CD1c-positive myeloid dendritic cell (primary cell): ENCODE measurements at regions not wholly inside any gene's neighbourhood (a gene's known extent, or its start where the extent isn't known, plus 50 kb on each side); places are given as distances from the start of the nearest gene placed in this dataset.

Experiments used
- DNase-seq: peaks from one replicate; pipeline ENCODE4 v3.0.0-alpha.2; 2016; ENCODE audit errors: extremely low spot score

DNA sequence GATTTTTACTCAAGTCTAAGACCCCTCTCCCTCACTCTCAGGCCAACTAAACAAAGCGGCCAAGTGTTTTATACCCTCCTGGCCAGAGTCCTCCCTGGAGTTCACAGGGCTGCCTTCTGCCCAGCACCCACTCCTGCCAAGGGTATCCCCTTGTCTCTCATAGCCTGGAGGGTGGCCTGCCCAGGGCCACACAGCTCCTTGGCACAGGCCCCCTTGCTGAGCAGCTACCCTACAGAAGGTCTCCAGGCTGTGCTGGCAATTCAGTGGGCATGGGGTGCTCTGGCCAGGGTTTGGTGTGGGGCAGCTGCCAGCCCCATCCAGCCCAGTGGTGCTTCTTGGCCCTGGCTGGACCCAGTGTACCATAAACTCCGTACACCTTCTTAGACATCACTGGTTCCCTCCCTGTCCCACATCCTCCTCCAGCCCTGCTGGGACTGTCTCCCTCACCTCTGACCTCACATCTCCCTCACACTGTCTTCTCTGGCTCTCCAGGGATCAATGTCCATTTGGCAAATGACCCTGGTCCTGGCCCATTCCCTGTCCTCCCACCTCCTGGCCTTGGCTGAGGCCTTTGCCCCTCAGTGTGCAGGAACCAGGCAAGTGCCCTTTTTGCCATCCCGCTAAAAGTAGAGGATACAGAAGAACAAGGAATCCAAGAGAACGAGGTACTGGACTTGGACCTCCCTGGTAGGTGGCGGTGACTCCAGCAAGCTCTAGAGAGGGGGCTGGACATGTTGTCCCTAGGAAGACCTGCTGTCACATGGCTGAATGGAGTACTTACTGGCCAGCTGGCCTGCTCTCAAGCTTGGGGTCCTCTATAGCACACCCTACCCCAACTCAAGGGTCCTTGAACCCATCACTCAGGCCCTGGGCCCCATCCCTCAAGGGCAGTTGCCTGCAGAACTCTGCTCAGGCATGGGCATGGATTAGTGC is 50.0 kb upstream of the TRPM1 start:
- no peak for DNase-seq

DNA sequence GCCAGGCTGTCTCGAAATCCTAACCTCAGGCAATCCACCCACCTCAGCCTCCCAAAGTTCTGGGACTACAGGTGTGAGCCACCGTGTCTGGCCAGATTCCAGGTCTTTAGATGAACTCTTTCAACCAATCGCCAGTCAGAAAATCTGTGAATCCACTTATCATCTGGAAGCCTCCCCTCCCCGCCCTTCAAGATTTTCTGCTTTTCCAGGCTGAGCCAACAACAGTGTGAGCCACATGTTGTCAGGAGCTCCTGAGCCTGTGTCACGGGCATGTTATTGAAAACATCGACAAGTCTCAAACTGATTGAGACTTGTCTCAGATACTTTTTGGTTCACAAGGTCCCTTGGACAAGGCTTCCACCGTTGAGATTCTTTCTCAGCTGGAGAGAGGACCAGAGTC is 52.0 kb upstream of the TRPM1 start:
- no peak for DNase-seq

GRCh38 chr15:31155151-31155550 is 53.6 kb upstream of the TRPM1 start:
- no peak for DNase-seq

GRCh38 chr15:31156226-31156625 is 54.7 kb upstream of the TRPM1 start:
- DNase-seq, result no peak

- DNase-seq, result no peak
These were observed 55.3 kb upstream of the TRPM1 start for GRCh38 chr15:31156808-31157207.

DNA sequence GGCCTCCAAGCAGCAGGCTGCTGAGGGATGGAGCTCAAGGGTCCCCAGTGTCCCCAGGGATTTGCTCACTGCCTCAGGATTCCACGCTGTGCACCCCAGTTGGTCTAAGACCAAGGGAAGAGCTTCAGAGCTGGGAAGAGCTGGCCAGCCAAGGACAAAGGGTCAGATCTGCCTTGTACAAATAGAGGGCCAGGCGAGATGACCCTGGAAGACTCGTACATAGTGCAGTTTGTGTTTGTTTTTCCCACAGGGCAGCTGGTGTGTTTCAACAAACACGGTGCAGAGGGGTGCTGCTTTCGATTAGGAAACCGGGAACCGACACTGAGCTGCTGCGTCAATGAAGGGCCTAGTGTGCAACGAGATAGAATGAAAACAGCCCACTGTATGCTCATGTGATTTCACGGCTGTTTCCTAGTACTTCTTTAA is 56.1 kb upstream of the TRPM1 start:
- no peak for DNase-seq

- no peak for DNase-seq
These were observed 57.5 kb upstream of the TRPM1 start for GRCh38 chr15:31158858-31159569.

DNA sequence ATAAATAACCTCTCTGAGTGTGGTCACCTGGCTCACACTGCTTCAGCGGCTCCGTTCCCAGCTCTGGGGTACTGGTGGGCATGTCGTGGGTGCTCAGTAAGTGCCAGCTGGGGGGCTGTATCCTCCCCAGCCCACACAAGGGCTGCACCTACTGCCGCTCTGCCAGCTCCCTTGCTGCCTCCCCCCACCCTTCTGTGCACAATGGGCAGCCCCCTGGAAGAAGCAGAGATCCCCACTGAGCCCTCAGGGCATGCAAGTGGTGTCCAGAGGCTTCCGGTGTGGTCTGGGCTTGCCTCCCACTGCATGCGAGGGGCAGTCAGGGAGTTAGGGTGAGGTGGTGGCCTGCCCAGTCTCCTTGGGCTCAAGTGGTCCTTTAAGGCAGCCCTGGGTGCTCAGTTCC is 58.3 kb upstream of the TRPM1 start:
- DNase-seq, result no peak

DNA sequence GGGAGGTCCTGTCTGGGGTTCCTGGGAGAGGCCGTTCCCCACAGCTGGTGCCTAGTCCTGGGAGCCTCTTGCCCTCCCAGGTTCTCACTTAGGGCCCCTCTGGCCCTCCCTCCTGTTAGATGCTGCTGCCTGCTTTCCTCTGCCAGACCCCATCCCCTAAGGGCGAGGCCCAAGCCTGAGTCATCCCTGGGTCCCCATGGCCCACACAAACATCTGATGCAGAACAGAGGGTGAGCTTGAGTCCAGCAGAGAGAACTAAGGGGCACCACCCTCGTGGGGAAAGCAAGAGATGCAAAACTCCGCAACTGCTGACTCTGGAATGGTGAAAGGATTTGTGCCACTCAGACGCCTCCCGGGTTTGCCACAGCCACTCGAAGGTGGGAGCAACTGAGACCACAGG is 58.8 kb upstream of the TRPM1 start:
- no peak for DNase-seq

- DNase-seq, result no peak
These were observed 59.4 kb upstream of the TRPM1 start for GRCh38 chr15:31160740-31161495.

- DNase-seq, result no peak
These were observed 60.4 kb upstream of the TRPM1 start for GRCh38 chr15:31161951-31162350.

DNA sequence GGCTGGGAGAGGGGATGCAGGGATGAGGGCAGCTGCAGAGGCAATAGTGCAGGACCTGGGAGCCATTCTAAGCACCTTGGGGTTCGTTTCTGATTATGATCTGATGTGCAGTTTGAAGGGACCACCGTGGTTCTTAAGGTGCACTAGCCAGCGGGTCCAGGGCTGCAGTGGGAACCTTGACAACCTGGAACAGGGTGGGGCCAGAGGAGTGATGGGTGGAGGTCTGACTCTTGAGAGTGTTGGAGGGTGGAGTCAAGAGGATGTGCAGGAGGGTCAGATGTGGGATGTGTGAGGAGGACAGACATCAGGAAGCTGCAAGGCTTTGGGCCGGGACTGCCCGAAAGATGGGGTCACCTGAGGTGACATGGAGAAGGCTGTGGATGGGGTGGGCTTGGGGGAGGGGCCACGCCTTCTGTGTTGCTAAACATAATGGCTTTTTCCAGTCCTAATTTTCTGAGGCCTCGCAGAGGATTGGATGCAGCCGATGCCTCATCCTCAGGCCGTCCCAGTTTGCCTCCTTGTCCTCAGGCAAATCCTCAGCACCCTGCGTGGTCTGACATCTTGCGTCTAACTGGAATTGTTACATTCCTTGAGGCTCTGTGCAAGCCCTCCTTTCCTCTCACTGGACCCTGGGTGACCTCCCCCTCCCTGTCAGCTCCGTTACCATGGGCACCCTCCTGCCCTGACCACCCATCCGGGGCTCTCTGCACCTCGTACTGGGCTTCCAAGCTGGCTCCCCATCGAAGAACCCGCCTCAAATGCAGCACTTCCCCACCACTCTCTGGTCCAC is 61.4 kb upstream of the TRPM1 start:
- no peak for DNase-seq

GRCh38 chr15:31163769-31164572 is 62.4 kb upstream of the TRPM1 start:
- no peak for DNase-seq

DNA sequence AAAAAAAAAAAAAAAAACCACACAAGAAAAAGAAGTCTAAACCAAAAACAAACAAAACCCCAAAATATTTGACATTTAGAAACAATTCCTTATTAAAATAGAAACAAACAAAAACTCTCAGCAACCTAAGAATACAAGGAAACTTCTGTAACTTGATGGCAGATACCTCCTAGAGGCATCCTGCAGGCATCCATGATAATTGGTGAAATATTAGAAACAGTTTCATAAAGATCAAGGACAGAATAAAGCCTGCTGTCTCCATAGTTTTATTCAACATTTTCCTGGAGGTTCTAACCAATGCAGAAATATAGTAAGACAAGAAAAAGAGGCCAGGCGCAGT is 63.0 kb upstream of the TRPM1 start:
- no peak for DNase-seq

DNA sequence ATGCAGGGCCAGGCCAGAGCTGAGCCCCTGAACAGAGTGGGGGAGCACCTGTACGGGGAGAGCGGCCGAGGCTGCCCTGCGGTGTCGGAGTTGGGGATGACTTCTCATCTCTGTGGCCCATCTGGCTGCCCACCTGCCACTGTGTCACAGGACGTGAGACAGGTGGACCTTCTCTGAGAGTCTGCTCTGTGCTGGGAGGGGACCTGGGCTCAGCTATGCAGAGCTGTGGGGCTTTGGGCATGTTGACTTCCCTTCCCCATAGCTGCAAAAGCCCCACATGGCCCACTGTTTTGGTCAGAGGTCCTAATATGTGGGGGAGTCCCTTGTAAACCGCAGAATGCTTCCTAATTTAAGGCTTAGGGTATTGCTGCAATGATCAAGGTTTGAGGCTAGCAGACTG is 68.0 kb upstream of the TRPM1 start:
- DNase-seq, result no peak

DNA sequence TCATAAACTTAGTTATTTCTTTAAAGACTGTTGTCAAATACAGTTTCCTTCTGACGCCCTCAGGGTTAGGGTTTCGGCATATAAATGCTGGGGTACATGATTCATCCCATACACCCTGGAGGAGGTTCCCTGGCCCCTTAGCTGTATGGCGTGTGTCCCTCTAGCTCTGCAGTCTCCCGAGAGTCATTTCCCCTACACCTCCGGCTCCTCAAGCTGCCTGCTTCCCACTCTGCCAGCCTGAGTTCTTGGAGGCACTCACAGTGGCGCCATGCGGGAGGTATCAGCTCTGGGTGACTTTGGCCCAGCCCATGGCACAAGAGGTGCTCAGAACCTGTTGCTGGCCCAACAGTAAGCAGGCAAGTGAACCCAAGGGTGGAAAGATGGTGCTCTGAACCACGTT is 70.2 kb upstream of the TRPM1 start:
- no peak for DNase-seq

GRCh38 chr15:31172606-31173005 is 71.1 kb upstream of the TRPM1 start:
- DNase-seq, result no peak

DNA sequence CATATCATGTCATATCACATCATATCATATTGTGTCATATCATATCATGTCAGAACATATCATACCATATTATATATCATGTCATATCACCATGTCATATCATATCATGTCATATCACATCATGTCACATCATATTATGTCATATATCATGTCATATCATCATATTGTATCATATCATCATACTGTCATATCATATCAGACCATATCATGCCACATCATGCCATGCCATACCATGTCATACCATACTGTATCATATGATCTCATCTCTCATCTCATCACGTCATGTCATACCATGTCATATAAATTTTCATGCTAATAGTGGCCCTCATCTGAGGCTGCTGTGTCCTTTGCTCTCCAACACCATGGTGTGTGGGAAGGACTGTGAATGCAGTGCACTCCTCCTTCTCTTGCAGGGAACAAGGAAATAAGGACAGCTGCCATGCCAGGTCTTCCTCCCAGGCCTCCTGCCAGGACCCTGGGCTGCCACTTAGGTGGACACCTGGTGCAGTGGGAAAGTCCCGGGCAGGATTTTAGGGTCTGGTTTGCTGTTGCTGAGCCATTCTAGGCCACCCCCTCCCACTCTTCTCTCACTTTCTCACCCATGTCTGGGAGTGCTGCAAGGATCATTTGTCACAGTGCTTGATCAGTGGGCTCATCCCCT is 72.4 kb upstream of the TRPM1 start:
- no peak for DNase-seq

DNA sequence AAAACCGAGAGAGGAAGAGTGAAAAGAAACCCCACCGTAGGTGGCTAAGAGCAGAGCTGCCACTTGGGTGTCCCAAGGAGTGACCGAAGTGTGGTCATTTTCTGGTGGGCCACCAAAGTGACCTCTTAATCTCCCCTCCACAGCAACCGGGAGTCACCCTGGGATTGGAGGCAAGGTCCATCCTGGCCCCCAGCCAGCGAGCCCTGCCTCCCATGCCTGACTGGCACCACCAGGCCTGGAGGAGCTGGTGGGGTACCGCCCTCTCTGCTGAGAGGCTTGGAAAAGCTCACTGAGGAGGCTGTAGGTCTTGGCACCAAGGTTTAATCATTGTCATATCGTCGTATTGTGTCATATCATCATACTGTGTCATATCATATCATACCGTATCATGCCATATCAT is 74.0 kb upstream of the TRPM1 start:
- DNase-seq, result no peak

DNA sequence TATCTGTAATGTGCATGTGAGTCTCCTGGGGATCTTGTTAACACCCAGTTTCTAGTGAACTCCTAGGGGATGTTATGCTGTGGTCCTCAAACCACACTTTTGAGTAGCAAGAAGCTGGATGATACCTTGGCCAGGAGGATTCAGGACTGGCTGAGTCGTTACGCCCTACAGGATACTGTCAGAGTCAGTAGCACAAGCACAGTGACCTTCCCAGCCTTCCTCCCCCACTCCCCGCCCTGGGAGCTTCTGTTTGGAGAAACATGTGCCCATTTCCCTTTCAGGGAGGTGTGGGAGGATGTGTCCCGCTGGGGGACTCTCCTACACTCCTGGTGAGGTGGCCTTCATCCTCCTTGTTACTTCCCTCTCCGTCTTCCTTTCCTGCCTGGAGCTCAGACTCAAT is 76.4 kb upstream of the TRPM1 start:
- peak; percentile 70 for DNase-seq
